Brain microvascular endothelial cell (primary cell): ENCODE measurements at regions not wholly inside any gene's neighbourhood (a gene's known extent, or its start where the extent isn't known, plus 50 kb on each side); places are given as distances from the start of the nearest gene placed in this dataset.

Source experiments
- DNase-seq: peaks from one replicate; pipeline ENCODE4 v3.0.0-alpha.2; 2020
- H3K27ac ChIP-seq: fragments of 250-450 bp; sonication (Bioruptor Pico); 2 replicates; pipeline ENCODE4 v1.5.1; 2020; ENCODE audit warnings: mild to moderate bottlenecking, moderate library complexity
- H3K27me3 ChIP-seq: fragments of 250-450 bp; sonication (Bioruptor Pico); replicated peaks from 2 replicates; pipeline ENCODE4 v1.5.1; 2020; ENCODE audit warnings: mild to moderate bottlenecking
- H3K36me3 ChIP-seq: fragments of 250-450 bp; sonication (Bioruptor Pico); replicated peaks from 2 replicates; pipeline ENCODE4 v1.5.1; 2020; ENCODE audit warnings: mild to moderate bottlenecking
- H3K4me3 ChIP-seq: 2 replicates; pipeline ENCODE4 v1.5.1; 2011; ENCODE audit warnings: low read depth, mild to moderate bottlenecking, control low read depth, low read length, moderate library complexity
- in situ Hi-C: cut with HindIII; loops from 2 replicates; pipeline ENCODE4 v1.10.0; 2017; ENCODE audit warnings: low sequenced_read_pairs, low pct_ligation_motif_present
- TF ChIP-seq, protein P1 (sequence below): IDR thresholded peaks from 2 replicates; pipeline ENCODE4 v1.5.1; 2011; ENCODE audit warnings: low read depth, mild to moderate bottlenecking, moderate library complexity, low read length, control low read depth, inconsistent platforms; ENCODE audit errors: missing control alignments

DNA sequence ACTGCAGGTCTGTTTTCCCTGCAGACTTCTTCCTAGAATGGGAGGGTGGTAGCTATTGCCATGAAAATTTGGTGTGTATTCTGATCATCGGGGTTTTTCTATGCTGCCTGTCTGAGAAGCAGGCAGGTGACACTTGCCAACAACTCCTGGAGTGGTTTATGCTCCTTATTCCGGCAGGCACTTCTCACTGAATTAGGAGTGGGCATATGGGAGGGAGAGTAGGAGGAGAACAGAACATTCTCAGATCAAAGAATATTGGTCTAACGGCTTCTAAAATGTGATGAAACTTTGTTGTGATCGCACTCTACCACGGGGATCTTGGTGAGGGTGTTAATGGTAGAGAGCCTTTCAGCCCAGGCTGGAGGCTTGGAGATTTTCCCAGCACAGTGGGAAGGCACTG lies 480.8 kb downstream of the PLCL1 start:
- Histone ChIP-seq H3K27me3 (no peaks in the 10 kb centered on the region), H3K36me3 (no peaks in the 10 kb centered on the region), H3K27ac (no peak overlapping the region), H3K4me3 (no peak overlapping the region)
- TF ChIP-seq, protein P1, sequence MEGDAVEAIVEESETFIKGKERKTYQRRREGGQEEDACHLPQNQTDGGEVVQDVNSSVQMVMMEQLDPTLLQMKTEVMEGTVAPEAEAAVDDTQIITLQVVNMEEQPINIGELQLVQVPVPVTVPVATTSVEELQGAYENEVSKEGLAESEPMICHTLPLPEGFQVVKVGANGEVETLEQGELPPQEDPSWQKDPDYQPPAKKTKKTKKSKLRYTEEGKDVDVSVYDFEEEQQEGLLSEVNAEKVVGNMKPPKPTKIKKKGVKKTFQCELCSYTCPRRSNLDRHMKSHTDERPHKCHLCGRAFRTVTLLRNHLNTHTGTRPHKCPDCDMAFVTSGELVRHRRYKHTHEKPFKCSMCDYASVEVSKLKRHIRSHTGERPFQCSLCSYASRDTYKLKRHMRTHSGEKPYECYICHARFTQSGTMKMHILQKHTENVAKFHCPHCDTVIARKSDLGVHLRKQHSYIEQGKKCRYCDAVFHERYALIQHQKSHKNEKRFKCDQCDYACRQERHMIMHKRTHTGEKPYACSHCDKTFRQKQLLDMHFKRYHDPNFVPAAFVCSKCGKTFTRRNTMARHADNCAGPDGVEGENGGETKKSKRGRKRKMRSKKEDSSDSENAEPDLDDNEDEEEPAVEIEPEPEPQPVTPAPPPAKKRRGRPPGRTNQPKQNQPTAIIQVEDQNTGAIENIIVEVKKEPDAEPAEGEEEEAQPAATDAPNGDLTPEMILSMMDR, result no peak
- DNase-seq, result no peak
- in situ Hi-C loops, result no loop called here

DNA sequence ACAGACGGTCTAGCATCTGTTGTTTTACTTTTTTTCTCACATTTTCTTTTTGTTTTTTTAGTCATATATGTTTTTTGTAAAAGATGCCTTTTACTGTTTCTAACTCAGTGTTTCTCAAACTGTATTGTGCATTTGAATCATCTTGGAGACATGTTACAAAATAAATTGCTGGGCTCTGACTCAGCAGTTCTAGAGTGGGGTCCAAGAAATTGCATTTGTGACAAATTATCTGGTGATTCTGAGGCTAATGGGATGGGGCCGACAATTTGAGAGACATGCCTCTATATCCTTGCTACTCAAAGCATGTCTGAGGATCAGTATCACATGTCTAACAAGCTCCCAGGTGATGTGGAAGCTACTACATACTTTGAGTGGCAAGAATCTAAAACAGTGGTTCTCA lies 478.8 kb downstream of the PLCL1 start:
- no peaks in the 10 kb centered on the region for H3K36me3 ChIP-seq
- no peak for DNase-seq
- in situ Hi-C loops, result no loop called here

DNA sequence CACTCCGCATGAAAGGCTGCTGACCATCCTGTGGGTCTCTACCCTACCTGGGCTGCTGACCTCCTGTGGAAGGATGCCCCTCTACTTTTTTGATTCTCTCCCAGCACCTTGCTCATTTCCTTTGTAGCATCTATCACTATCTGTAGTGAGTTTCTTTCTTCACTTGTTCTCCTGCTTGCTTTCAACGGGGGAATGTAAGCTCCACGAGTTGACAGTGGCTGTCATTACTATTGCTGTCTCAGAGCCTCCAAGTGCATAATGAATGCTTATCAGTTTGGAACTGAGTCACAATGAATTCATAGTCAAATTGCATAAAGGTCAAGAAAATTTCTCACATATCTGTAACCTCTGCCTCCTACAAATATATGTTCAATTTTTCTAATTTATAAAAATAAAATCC lies 477.7 kb downstream of the PLCL1 start:
- Histone ChIP-seq H3K27me3 (no peaks in the 10 kb centered on the region), H3K36me3 (no peaks in the 10 kb centered on the region), H3K27ac (no peak overlapping the region), H3K4me3 (no peak overlapping the region)
- TF ChIP-seq, protein P1, result no peak
- in situ Hi-C loops, result no loop called here
- no peak for DNase-seq

More for the DNA sequence above, 478.8 kb downstream of the PLCL1 start:
- H3K27ac ChIP-seq, result no peak overlapping the region
- H3K27me3 ChIP-seq, result no peaks in the 10 kb centered on the region
- TF ChIP-seq, protein P1, result no peak
- no peak overlapping the region for H3K4me3 ChIP-seq

DNA sequence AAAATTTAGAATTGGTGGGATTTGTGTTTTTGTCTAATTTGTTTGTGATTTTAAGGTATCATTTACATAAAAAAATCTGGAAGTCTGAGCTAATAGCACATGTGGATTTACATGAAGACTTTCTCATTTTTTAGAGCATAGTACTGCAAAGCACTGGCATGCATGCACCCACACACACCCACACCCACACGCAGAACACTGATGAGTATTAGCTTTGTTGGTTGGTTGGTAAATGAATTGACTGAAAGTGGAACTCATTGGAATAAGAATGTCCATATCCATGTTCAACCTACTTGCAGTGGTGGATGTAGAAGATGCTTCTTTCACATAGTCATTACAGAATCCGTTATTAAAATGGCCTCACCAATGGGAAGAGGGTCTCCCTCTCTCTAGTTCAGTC lies 475.8 kb downstream of the PLCL1 start:
- Histone ChIP-seq H3K27ac (no peak overlapping the region), H3K27me3 (no peaks in the 10 kb centered on the region), H3K4me3 (no peak overlapping the region), H3K36me3 (no peaks in the 10 kb centered on the region)
- TF ChIP-seq, protein P1, result no peak
- in situ Hi-C loops, result no loop called here
- DNase-seq, result no peak

DNA sequence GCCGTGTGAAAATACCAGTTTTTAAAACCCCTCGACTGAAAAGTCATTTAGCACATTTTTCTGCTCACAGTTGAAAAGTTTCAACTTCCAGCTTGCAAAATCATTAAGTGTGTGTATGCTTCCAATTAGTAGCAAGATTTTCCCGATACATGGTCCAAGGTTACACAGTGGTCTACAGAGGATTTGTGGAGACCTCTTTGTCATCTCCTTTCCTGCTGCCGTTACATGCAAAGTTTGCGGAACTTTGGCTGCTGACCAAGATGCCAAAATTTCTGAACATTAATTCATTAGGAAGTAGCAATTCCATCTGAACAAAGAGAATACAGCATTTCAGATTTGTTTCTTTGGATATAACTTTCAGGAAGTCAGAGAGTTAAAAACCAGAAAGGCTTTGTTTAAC lies 474.6 kb downstream of the PLCL1 start:
- DNase-seq, result no peak
- Histone ChIP-seq H3K27me3 (no peaks in the 10 kb centered on the region), H3K4me3 (no peak overlapping the region), H3K27ac (no peak overlapping the region), H3K36me3 (no peaks in the 10 kb centered on the region)
- in situ Hi-C loops, result no loop called here
- TF ChIP-seq, protein P1, result no peak

DNA sequence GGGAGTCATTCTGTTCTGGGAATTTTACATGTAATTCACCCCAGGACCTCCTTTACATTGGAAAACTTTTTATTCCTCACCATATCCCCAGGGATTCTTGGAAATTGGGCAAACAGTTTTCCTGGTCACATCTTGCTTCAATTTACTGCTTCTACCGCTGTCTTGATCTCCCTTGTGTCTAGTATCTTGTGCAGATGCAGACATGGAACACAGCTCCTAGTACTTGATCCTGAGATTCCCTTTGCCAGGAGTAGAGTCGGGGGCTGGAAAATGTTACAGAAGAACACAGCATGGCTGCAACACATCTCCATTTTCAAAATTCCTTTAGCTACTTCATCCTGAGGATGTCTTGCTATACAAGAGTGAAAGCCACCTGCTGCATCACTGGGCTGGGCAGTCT lies 472.8 kb downstream of the PLCL1 start:
- Histone ChIP-seq H3K4me3 (no peak overlapping the region), H3K27me3 (no peaks in the 10 kb centered on the region), H3K27ac (no peak overlapping the region), H3K36me3 (no peaks in the 10 kb centered on the region)
- in situ Hi-C loops, result no loop called here
- no peak for DNase-seq
- TF ChIP-seq, protein P1, result no peak
